ENCODE measurements at regions not wholly inside any gene's neighbourhood (a gene's known extent, or its start where the extent isn't known, plus 50 kb on each side); places are given as distances from the start of the nearest gene placed in this dataset.
"Not testable (repeated sequence)": the region's sequence is repeated elsewhere in the genome, so short reads cannot be mapped to it uniquely, and the experiment has no call there.

GRCh38 chr14:56046546-56046945 is 71.7 kb upstream of the PELI2 start:
- no peak for DNase-seq (ENCODE audit: low spot score)

- no peak for DNase-seq (ENCODE audit: low spot score)
Measured at GRCh38 chr14:56046996-56047395, 71.2 kb upstream of the PELI2 start.

DNA sequence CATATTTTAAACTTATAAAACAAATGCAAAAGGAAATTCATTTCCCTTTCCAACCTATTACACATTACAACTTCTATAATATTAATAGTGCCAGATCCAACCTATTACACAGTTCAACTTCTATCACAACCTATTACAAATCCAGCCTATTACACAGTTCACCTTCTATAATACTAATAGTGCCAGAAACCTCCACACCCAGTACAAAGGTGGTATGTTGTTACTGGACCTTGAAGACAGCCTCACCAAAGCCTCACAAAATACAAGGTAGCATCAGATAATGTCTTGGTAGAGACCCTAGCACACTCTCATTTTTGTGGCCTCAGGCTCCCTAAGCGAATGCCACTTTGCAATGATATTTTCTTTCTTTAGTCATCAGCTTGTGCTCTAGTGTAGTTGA is 68.7 kb upstream of the PELI2 start:
- DNase-seq (ENCODE audit: low spot score), result no peak

DNA sequence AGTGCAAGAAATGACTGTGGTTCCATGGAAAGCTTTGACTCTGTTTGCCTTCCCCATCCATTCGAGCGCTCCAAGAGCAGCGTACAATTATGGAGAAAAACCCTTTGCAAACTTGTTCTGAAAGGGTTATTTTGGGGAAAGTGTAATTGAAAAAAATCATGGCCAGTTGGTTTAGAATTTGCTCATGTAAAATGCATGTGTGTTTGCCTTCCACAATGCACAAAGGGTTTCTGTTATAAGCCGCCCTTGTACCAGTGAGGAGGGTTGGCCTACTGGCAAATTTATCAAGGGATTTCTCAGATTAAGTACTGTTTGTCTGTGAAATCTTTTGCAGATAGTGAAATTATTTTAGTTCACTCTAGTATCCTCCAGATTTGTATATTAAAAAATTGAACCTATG is 62.7 kb upstream of the PELI2 start:
- no peak for DNase-seq (ENCODE audit: low spot score)

DNA sequence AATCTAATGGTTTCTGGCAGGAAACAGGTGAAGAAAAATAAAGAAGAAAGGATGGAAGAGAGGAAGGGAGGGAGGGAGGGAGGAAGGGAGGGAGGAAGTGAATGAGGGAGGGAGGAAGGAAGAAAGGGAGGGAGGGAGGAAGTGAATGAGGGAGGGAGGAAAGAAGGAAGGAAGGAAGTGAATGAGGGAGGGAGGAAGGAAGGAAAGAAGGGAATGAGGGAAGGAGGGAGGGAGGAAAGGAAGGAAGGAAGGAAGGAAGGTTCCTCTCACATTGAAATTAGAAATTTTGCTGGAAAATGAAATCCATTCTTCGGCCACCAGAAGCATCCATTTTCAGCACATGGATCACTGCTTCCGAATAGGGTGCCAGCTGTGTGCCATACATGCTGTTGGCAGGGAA is 62.2 kb upstream of the PELI2 start:
- DNase-seq (ENCODE audit: low spot score), result no peak

GRCh38 chr14:56057071-56057741 is 61.0 kb upstream of the PELI2 start:
- no peak for DNase-seq (ENCODE audit: low spot score)

GRCh38 chr14:56057767-56058166 is 60.4 kb upstream of the PELI2 start:
- no peak for DNase-seq (ENCODE audit: low spot score)

- no peak for DNase-seq (ENCODE audit: low spot score)
Measured at GRCh38 chr14:56059054-56059453, 59.2 kb upstream of the PELI2 start.

- DNase-seq (ENCODE audit: low spot score), result no peak
Measured at GRCh38 chr14:56061051-56061450, 57.2 kb upstream of the PELI2 start.

- DNase-seq (ENCODE audit: low spot score), result no peak
Measured at GRCh38 chr14:56063131-56063530, 55.1 kb upstream of the PELI2 start.

DNA sequence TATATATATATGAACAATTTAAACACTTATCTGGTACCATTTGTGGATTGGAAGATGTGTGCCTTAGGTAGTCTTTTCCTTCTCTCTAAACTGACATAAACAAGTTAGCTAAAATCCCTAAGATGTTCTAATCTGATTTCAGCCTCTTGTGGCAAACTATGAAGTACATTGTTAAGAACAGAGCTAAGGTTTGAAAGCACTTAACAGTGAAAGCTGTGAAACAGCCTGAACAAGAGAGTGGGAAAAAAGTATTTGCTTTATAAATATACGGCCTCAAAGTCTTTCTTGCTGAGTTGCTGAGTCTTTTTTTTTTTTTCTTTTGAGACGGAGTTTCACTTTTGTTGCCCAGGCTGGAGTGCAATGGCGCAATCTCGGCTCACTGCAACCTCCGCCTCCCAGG is 53.7 kb upstream of the PELI2 start:
- no peak for DNase-seq (ENCODE audit: low spot score)

DNA sequence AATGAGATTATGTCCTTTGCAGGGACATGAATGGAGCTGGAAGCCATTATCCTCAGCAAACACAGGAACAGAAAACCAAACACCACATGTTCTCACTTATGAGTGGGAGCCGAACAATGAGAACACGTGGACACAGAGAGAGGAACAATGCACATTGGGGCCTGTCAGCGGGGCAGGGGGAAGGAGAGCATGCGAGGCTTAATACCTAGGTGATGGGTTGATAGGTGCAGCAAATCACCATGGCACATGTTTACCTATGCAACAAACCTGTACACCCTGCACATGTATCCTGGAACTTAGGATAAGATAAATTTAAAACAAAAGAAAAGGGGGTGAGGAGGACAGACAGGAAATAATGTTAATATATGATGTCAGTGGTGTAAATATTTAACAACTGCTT is 53.0 kb upstream of the PELI2 start:
- not testable (repeated sequence) for DNase-seq (ENCODE audit: low spot score)

GRCh38 chr14:56065621-56066290 is 52.5 kb upstream of the PELI2 start:
- no peak for DNase-seq (ENCODE audit: low spot score)

All from ureter (tissue), 1 donor.